PC-9 (cell line): ENCODE measurements at regions not wholly inside any gene's neighbourhood (a gene's known extent, or its start where the extent isn't known, plus 50 kb on each side); places are given as distances from the start of the nearest gene placed in this dataset.

Experiments used
- CTCF ChIP-seq: fragments of 200-600 bp; sonication (generic); conservative IDR thresholded peaks from 2 replicates; pipeline ENCODE4 v1.6.1; 2017; ENCODE audit warnings: mixed run types, antibody characterized with exemption, mild to moderate bottlenecking, moderate library complexity
- EZH2 ChIP-seq: fragments of 200-600 bp; sonication (generic); IDR thresholded peaks from 2 replicates; pipeline ENCODE4 v1.8.0; 2017; ENCODE audit warnings: antibody characterized with exemption, low read depth

GRCh38 chr14:41377932-41378331 is 228.7 kb upstream of the LRFN5 start:
- TF ChIP-seq CTCF (no peak), EZH2 (no peak)
